Liver (tissue), 8 donors: ENCODE measurements at regions not wholly inside any gene's neighbourhood (a gene's known extent, or its start where the extent isn't known, plus 50 kb on each side); places are given as distances from the start of the nearest gene placed in this dataset.

Source experiments
- DNase-seq: peaks from one replicate; pipeline ENCODE4 v3.0.0-alpha.2; 2017; ENCODE audit warnings: low spot score
- H3K27ac ChIP-seq, 2 donors: one replicate each; pipeline ENCODE4 v1.7.0; 2013; ENCODE audit warnings: inconsistent platforms in 2 of 2, low read length in 2 of 2, control low read depth in 1 of 2, low read depth in 1 of 2, mild to moderate bottlenecking in 1 of 2
- H3K27me3 ChIP-seq, 4 donors: one replicate each; pipeline versions ENCODE4 v1.6.1 to v1.7.0; 2013; ENCODE audit warnings: low read length in 3 of 4, inconsistent platforms in 1 of 4, mild to moderate bottlenecking in 1 of 4, moderate library complexity in 1 of 4; ENCODE audit not compliant: control insufficient read depth in 4 of 4, insufficient read depth in 4 of 4
- H3K36me3 ChIP-seq, 4 donors: one replicate each; pipeline versions ENCODE4 v1.6.1 to v1.7.0; 2013; ENCODE audit warnings: low read length in 3 of 4, mild to moderate bottlenecking in 3 of 4, low read depth in 1 of 4, moderate library complexity in 1 of 4; ENCODE audit not compliant: control insufficient read depth in 4 of 4, insufficient read depth in 3 of 4
- H3K4me1 ChIP-seq, 4 donors: one replicate each; pipeline versions ENCODE4 v1.6.1 to v1.7.0; 2013; ENCODE audit warnings: low read length in 3 of 4, mild to moderate bottlenecking in 3 of 4, moderate library complexity in 1 of 4; ENCODE audit not compliant: control insufficient read depth in 4 of 4, insufficient read depth in 4 of 4
- H3K4me3 ChIP-seq, 3 donors: one replicate each; pipeline versions ENCODE4 v1.6.1 to v1.7.0; 2013; ENCODE audit warnings: low read length in 3 of 3, control low read depth in 1 of 3, low read depth in 1 of 3, mild to moderate bottlenecking in 1 of 3
- H3K9ac ChIP-seq, 2 donors: one replicate each; pipeline ENCODE4 v1.7.0; 2013; ENCODE audit warnings: low read length in 2 of 2, mild to moderate bottlenecking in 2 of 2, moderate library complexity in 2 of 2, control low read depth in 1 of 2, low read depth in 1 of 2
- H3K9me3 ChIP-seq, 4 donors: one replicate each; pipeline versions ENCODE4 v1.6.1 to v1.7.0; 2013; ENCODE audit warnings: low read length in 3 of 4; ENCODE audit not compliant: control insufficient read depth in 4 of 4
- ATF3 ChIP-seq: IDR thresholded peaks from 2 replicates; pipeline ENCODE4 v1.6.1; 2016; ENCODE audit warnings: antibody characterized with exemption
- CTCF ChIP-seq: fragments of 150-350 bp; IDR thresholded peaks from 2 replicates; pipeline ENCODE4 v1.5.1; 2017; ENCODE audit warnings: improper control_type of control experiment, low read depth, low read length; ENCODE audit not compliant: missing input control
- EGR1 ChIP-seq, 2 donors: IDR thresholded peaks; 2 replicates each; pipeline ENCODE4 v1.6.1; 2016 to 2018; ENCODE audit warnings: antibody characterized with exemption in 2 of 2, low read depth in 2 of 2
- FOXA1 ChIP-seq: IDR thresholded peaks from 2 replicates; pipeline ENCODE4 v1.6.1; 2016; ENCODE audit warnings: antibody characterized with exemption
- FOXA2 ChIP-seq: IDR thresholded peaks from 2 replicates; pipeline ENCODE4 v1.6.1; 2016; ENCODE audit warnings: antibody characterized with exemption
- HNF4A ChIP-seq, 2 donors: conservative IDR thresholded peaks; 2 replicates each; pipeline ENCODE4 v1.6.1; 2016; ENCODE audit warnings: antibody characterized with exemption in 2 of 2, mild to moderate bottlenecking in 2 of 2
- HNF4G ChIP-seq: IDR thresholded peaks from 2 replicates; pipeline ENCODE4 v1.6.1; 2016; ENCODE audit warnings: antibody characterized with exemption
- JUND ChIP-seq, 2 donors: IDR thresholded peaks; 2 replicates each; pipeline ENCODE4 v1.6.1; 2016; ENCODE audit warnings: antibody characterized with exemption in 2 of 2
- MAX ChIP-seq: IDR thresholded peaks from 2 replicates; pipeline ENCODE4 v1.6.1; 2016; ENCODE audit warnings: antibody characterized with exemption
- NR2F2 ChIP-seq: IDR thresholded peaks from 2 replicates; pipeline ENCODE4 v1.6.1; 2016; ENCODE audit warnings: antibody characterized with exemption
- RAD21 ChIP-seq, 2 donors: IDR thresholded peaks; 2 replicates each; pipeline ENCODE4 v1.6.1; 2016; ENCODE audit warnings: antibody characterized with exemption in 2 of 2, mild to moderate bottlenecking in 2 of 2
- REST ChIP-seq: IDR thresholded peaks from 2 replicates; pipeline ENCODE4 v1.6.1; 2016; ENCODE audit warnings: antibody characterized with exemption, mild to moderate bottlenecking
- RXRA ChIP-seq, 2 donors: IDR thresholded peaks; 2 replicates each; pipeline ENCODE4 v1.6.1; 2017 to 2018; ENCODE audit warnings: antibody characterized with exemption in 2 of 2, mild to moderate bottlenecking in 1 of 2
- SP1 ChIP-seq: IDR thresholded peaks from 2 replicates; pipeline ENCODE4 v1.6.1; 2018; ENCODE audit warnings: antibody characterized with exemption, mild to moderate bottlenecking
- TAF1 ChIP-seq: conservative IDR thresholded peaks from 2 replicates; pipeline ENCODE4 v1.6.1; 2016; ENCODE audit warnings: antibody characterized with exemption, mild to moderate bottlenecking
- ZBTB33 ChIP-seq: IDR thresholded peaks from 2 replicates; pipeline ENCODE4 v1.6.1; 2016; ENCODE audit warnings: antibody characterized with exemption
- WGBS: extraction: QIAGEN DNeasy Blood & Tissue Kit; methylation state at CpG from one replicate; pipeline ENCODE4 v1.1.7; 2013; 5-methylcytosine and 5-hydroxymethylcytosine counted together
- donor health status: healthy.
- donor health status: healthy.
- donor health status: healthy.
- donor health status: healthy.
- donor health status: healthy.

GRCh38 chr17:51352798-51353197 is 92.5 kb downstream of the UTP18 start (continued):
- TF ChIP-seq NR2F2 (no peak), RAD21 (IDR thresholded peaks at IDR 0.05) (no peak)

GRCh38 chr17:51353296-51353695 is 93.0 kb downstream of the UTP18 start:
- no peak for DNase-seq
- Histone ChIP-seq H3K4me3 (no peak overlapping the region), H3K27ac (no peak overlapping the region), H3K4me1 (no peaks in the 10 kb centered on the region), H3K36me3 (no peaks in the 10 kb centered on the region), H3K27me3 (no peaks in the 10 kb centered on the region), H3K9me3 (no peaks in the 10 kb centered on the region), H3K9ac (no peak overlapping the region)
- TF ChIP-seq RAD21 (IDR thresholded peaks at IDR 0.05), result no peak
- no peak for TF ChIP-seq ATF3
- TF ChIP-seq REST, result no peak
- no peak for TF ChIP-seq NR2F2
- no peak for TF ChIP-seq FOXA2
- TF ChIP-seq JUND (IDR thresholded peaks at IDR 0.05), result no peak
- no peak for TF ChIP-seq CTCF
- TF ChIP-seq HNF4A (conservative IDR thresholded peaks at IDR 0.05), result no peak
- TF ChIP-seq ZBTB33, result no peak
- no peak for TF ChIP-seq FOXA1
- TF ChIP-seq MAX, result no peak
- TF ChIP-seq TAF1, result no peak
- TF ChIP-seq RXRA (IDR thresholded peaks at IDR 0.05), result no peak
- no peak for TF ChIP-seq EGR1 (IDR thresholded peaks at IDR 0.05; ENCODE audit: low read depth in 2 of 2)
- no peak for TF ChIP-seq SP1
- WGBS, result 70% methylated on average over 4 of the region's 4 CpGs

GRCh38 chr17:51354936-51355335 is 94.6 kb downstream of the UTP18 start:
- no peaks in the 10 kb centered on the region for H3K4me1 ChIP-seq
- no peak overlapping the region for H3K9ac ChIP-seq
- no peak overlapping the region for H3K27ac ChIP-seq
- 69% methylated on average over 2 of the region's 2 CpGs for WGBS
- DNase-seq, result no peak
- no peaks in the 10 kb centered on the region for H3K36me3 ChIP-seq
- no peaks in the 10 kb centered on the region for H3K9me3 ChIP-seq
- H3K27me3 ChIP-seq, result no peaks in the 10 kb centered on the region
- no peak overlapping the region for H3K4me3 ChIP-seq
- TF ChIP-seq RAD21 (IDR thresholded peaks at IDR 0.05), result no peak
- TF ChIP-seq ZBTB33, result no peak
- TF ChIP-seq CTCF, result no peak
- TF ChIP-seq HNF4G, result no peak
